GM21529 (cell line): ENCODE measurements at regions not wholly inside any gene's neighbourhood (a gene's known extent, or its start where the extent isn't known, plus 50 kb on each side); places are given as distances from the start of the nearest gene placed in this dataset.

Experiments
- ATAC-seq: cut with Tn5 transposase; IDR thresholded peaks from one replicate; pipeline ENCODE4 v1.9.1; 2021; ENCODE audit not compliant: unreplicated experiment

GRCh38 chr17:72421128-72422092, 300.6 kb downstream of the SOX9 start:
- peak; percentile 45 for ATAC-seq

- no peak for ATAC-seq
Measured at GRCh38 chr17:72422204-72422504, 301.3 kb downstream of the SOX9 start.

- peak; percentile 45 for ATAC-seq
Measured at GRCh38 chr17:72422505-72423285, 301.9 kb downstream of the SOX9 start.

DNA sequence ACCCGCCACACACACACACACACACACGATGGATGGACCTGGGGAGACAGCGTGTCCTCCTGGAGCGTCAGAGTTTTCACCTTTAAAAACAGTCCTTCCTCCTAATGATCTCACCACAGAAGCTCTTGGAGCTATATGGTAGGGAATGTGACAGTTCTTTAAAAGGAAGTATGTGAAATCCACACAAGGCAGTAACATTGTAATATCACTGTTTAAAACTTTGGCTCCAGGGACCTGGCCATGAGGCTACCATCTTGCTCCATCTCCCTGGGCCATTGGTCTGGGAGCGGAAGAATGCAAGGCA, 302.4 kb downstream of the SOX9 start:
- no peak for ATAC-seq

- peak; percentile 12 for ATAC-seq
Measured at GRCh38 chr17:72423718-72424117, 302.9 kb downstream of the SOX9 start.

DNA sequence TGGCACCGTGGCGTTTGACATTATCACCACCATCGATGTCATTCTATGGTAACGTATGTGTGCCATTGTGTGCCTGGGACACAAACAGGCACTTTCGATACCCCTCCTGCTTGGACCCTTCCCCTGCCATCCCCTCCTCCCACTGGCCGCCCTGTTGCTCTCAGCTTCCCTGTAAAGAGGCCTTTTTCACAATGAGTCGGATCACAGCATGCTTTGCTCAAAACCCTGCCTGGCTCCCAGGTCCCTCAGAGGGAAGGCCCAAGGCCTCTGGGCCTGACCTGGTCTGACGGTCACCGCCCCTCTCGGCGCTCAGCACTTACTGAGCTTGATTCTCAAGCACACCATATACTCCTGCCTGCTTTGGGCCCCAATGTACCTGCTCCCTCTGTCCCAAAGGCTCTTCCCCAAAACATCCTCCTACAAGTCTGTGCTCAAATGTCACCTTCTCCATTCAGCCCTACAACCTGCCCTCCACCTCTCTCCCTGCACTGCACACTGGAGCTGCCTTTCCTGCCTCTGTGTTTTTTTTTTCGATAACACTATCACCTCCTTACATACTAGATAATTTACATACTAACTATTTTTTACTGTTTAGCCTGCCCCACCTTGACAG, 303.8 kb downstream of the SOX9 start:
- no peak for ATAC-seq

DNA sequence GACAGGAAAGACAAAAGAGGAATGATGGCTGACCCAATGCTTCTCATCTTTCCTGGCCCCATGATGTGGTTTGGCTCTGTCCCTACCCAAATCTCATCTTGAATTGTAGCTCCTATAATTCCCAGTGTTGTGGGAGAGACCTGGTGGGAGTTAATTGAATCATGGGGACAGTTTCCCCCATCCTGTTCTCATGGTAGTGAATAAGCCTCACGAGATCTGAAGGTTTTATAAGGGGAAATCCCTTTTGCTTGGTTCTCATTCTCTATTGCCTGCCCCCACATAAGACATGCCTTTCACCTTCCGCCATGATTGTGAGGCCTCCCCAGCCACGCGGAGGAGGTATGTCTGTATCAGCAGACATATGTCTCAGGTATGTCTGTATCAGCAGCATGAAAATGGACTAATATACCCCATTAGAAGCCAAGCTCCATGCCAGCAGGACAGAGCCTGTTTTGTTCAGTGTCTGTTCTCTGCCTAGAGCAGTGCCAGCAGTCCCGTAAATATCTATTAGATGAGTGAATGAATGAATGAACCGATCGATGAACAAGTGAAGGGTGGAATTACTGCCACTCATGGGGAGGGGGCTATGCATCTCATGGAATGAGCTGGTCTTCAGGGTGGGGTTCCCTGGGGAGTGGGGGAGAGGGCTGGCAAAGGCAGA, 304.4 kb downstream of the SOX9 start:
- no peak for ATAC-seq

DNA sequence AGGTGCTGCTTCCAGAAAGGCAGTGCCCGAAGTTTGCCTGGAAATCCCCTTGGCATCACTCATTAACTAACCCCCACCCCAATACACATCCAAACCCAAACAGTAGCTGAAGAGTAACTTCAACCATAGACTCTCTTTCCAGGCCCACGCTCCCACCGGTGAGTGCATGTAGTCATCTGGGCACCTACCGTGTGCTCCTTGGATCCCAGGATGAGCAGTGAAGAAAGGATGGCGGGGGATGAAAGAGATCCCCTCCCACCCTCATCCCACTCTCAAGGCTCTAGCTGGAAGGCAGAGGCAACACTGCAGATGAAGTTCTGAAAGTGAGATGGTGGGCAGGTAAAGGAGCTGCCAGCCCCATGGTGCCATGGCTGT, 305.0 kb downstream of the SOX9 start:
- ATAC-seq, result no peak

DNA sequence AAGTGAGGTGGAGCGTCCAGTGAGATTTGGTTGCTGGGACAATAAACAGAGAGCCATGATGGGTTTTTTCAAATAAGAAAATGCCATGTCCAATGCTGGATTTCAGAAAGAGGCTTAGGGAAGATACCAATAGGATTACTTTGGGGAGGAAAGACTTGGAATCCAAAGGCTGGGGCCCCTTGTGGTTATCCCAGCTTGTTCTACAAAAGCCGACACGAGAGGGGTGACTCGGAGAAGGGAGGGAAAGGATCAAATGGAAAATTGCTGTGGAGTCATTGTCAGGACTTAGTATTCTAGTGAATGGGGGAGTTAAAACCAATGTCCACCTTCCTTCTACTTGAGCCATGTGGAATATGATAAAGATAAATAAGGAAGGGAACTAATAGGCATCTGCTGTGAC, 305.5 kb downstream of the SOX9 start:
- ATAC-seq, result no peak

DNA sequence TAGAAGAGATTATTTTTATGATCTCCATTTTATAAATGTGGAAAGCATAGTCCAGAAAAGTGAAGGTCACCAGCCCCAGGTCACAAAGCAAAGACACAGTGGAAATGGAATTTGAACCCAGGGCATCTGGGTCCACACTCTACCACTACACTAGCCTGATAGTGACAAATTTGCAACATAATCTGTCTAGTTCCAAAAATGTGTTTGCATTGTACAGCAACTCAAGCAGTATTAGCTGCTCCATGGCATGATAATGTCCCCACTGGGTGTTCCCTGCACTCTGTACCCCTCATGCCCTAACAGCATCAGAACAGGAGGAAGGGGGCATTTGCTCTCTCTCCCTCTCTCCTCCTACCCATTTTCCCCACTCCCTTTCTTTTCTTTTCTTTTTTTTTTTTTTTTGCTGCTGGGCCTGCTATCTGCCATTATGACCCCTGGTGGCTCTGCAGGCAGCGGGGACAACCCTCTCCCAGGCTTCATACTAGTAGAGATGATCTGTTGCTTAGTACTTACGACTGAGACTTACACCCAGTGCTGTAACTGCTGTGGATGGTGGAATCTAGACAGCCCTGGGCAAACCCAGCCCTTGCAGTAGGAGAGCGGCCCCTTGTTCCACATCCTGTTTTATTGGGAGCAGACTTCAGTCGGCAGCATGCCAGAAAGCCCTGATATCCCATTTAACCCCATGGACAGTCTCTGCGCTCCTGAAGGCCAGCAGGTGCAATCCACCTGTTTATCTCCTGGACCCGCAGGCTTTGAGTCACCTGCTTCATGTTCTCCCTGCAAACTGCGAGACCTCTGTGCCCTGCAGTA, 306.3 kb downstream of the SOX9 start:
- no peak for ATAC-seq

GRCh38 chr17:72427761-72428109, 306.9 kb downstream of the SOX9 start:
- no peak for ATAC-seq

- no peak for ATAC-seq
Measured at GRCh38 chr17:72429066-72429638, 308.3 kb downstream of the SOX9 start.

DNA sequence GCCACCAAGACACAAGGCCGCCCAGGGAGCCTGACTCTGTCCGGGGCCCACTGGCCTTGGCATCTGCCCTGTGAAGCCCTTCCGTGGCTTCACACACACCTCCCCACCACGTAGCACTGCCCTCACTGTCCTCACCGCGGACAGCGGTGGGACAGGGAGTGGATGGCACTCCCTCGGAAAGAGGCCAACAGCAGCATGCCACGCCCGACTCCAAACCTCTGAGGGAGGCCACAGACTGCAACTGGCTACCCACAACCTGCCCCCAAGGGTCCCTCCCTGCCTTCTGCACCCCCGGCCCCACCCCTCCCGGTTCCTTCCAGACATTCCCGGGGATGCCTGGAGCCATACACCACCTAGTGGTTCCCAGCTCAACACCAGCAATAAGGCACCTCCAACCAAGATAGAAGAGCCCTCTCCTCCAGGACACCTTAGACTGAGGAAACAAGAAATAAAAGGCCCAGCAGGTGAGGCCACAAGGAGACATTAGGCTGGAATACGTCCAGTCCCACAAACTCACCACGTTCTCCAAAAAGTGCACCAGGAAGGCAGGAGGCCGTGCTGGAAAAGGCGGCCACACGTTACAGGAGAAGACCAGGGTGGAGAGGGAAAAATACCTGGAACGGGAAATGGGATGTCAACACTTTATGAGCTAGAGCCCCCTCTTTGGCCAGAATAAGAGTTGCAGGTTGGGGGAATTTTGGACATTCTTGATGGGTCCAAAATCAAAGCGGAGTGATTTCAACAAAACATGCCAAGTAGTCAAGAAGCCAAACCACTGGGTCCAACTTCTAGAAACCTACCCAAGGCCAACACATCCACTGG, 310.0 kb downstream of the SOX9 start:
- no peak for ATAC-seq

DNA sequence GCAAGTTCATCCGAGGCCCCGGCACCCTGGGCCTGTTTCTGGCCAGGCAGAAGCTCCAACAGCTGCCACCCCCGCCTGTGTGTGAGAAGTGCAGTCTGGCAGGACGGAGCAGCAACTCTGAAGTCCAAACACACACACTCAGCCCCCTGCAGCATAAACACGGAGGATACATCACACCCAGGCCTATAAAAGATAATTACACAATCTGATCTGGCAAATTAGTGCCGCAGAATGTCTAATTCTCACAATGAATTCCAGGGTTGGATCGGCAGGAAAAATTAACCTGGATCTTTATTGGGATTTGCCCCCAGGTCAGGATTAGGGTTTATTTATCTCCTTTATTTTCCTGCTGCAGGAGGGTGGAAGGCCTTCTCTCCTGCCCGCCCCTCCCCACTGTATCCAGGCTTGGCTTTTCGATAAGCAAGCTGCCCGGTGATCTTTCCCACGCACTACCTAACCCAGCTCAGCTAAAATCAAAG, 311.4 kb downstream of the SOX9 start:
- ATAC-seq, result no peak

DNA sequence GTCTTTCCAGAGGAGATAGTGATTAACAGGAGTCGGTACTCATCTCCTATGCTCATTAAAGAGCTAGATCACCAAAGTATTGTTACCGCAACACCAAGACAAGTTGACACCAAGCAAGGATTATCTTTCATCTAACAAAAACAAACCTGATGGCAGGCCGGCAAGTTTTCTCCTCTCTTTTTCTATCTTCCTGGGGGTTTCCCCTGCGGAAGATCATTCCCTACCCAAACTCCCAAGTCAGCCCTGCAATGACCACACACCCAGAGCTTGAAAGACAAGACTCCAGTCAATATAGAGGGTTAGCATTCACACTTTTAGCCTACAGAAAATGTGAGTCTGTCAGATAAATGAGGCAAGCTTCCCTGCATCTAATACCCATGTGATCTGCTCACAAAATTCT, 312.1 kb downstream of the SOX9 start:
- no peak for ATAC-seq

DNA sequence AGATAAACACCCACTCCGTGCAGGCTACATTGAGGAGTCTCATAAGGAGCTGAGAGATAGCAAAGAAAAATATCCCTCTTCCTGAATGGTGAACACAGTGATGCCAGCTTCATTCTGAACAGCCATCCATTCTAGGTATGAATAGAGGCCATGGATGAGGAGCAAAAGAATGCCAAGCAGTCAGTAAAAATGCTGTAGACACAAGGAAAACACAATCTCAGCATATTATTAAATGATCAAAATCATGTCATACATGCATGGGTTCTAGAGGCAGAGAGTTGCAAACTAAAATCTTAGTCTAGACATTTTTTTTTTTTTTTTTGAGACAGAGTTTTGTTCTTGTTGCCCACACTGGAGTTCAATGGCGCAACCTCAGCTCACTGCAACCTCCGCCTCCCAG, 313.0 kb downstream of the SOX9 start:
- ATAC-seq, result no peak

- ATAC-seq, result no peak
Measured at GRCh38 chr17:72434581-72434980, 313.8 kb downstream of the SOX9 start.

DNA sequence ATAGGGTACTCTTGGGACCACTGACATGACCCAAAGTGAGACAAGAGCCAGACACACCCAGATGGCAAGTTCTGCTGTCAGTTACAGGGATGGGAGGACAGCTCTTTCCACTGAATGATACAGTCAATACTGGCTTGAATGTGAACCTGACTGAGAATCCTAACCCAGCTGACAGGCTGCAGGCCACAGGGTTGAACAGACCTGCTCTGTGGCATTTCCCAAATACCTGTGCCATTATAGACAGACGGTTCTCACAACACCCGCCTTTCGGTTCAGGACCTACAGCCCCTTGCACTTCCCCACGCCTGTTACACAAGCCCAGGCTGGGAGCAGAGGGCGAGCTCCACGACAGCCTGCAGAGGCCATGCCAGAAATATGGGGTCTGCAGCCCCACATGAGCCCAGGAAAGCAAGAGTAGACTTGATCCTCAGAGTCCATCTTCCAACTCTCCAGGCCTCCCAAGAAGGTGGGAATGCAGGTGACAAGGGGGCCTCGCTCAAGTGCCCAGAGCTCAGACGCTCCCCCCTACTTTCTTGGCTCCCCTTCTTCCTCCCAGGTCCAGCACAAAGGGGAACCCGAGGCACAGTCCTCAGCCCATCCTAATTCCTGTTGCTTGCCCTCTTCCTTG, 314.3 kb downstream of the SOX9 start:
- ATAC-seq, result no peak

DNA sequence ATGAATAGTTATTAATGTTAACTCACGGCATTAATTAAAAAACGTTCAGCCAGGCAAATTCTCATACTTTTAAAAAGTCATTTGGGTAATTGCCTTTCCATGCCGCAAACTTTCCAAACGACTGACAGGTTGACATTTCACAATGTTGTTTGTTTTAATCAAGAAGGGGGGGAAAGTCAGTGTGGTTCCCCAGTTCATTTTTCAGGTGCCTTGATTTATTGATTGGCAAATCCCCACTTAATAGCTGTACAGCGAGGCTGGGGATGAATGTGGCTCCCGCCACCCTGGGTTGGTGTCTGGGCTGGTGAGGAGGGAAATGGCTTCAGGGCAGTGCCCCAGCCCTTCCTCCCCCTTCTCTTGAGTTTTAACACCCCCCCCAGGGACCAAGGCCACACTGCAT, 318.0 kb downstream of the SOX9 start:
- ATAC-seq, result no peak
